NCI-H526 (cell line): ENCODE measurements at regions not wholly inside any gene's neighbourhood (a gene's known extent, or its start where the extent isn't known, plus 50 kb on each side); places are given as distances from the start of the nearest gene placed in this dataset.
"Not testable (repeated sequence)": the region's sequence is repeated elsewhere in the genome, so short reads cannot be mapped to it uniquely, and the experiment has no call there.

Experiments used
- DNase-seq, 2 experiments: peaks; one replicate each; lab custom pipeline; 2025; lab: John Stamatoyannopoulos, UW

DNA sequence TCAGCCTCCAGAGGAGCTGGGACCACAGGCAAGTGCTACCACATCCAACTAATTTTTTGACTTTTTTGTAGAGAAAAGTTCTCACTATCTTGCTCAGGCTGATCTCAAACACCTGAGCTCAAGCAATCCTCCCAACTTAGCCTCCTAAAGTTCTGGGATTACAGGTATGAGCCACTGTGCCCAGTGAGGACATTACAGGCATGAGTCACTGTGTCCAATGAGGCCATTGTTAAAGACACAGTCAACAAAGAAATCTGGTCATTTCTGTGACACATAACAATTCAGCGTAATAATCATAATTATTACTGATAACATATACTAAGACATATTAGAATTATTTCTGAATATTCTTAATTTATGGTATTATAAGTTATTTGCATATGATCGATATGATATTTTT, 463.4 kb upstream of the NDN start:
- no peak for DNase-seq

DNA sequence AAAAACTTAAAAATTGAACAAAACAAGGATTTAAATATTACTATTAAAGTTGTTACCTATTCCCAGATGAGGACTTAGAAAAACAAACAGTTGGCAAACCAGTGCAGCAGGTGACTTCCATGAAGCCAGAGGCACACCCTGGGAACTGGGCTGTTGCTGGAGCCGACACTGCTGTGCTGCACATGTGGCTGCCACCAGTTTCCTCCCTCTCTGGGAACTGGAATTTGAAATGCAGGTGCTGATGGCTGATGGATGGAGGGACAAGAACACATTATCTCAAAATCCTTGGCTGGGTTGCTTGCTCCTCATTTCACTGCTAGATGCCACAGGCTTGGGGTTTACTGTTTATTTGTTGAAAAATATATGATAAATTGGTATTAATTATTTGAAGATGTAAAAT, 471.2 kb upstream of the NDN start:
- not testable (repeated sequence) for DNase-seq

DNA sequence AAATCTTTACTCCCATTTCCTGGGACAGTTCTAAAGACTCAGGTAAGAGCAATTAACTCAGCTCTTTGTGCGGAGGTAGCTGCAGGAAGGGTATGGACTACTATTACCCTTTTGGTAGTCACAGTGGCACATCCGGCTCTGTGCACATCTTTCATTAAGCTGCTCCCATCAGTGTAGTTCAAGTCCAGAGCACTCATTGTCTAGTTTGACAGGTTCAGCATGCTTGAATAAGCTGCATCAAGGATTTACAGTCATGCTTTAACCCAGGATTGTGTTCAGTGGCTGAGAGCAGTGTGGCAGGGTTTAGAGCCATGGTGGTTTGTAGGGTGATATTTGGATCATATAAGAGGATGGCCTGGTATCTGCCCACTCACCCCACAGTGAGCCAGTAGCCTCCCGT, 478.4 kb upstream of the NDN start:
- DNase-seq, result not testable (repeated sequence)

DNA sequence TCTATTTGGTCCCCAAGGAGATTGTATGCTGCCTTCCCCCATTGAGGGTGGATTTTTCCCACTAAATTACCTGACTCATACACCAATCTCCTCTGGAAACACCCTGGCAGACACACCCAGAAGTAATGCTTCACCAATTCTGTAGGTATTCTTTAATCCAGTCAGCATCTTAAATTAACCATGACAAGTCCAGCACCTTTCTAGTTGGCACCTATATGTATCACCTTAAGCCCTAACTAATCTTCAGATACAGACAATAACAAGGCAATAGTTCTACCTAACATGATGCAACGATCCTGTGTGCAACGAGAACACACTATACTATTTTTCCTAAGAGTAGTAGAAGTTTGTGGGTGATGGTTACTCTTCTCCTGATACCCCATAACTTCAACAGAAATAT, 473.3 kb upstream of the NPAP1 start:
- not testable (repeated sequence) for DNase-seq

DNA sequence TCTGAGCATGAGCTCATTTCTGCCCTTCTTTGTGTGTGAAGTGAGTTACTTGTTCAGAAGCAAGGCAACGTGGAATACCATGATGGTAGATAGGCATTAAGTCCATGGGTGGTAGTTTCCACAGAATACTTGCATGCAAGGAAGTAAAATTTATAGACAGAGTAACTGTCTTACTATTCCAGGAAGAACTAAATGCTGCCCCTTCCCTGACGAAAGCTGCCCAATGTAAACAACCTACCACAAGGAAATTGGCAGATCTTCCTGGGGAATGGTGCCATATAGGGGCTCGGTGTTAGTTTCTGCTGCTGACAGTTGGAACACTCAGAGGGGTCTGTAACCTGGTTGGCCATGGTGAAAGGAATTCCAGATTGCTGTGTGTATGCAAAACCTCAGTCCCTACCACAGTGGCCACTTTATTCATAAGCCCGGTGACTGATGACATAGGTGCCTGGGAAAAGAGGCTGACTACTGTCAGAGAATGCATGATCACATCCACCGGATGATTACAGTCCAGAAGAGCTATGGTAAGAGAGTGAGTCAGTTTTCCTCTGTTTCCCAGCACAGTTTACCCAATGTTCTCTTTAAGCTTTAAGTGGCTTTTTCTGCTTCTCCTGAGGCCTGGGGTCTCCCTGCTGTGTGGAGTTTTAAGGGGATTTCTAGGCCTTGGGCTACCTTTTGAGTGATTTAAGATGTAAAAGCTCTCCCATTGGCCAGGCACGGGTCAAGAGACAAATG, 463.7 kb upstream of the NPAP1 start:
- not testable (repeated sequence) for DNase-seq

DNA sequence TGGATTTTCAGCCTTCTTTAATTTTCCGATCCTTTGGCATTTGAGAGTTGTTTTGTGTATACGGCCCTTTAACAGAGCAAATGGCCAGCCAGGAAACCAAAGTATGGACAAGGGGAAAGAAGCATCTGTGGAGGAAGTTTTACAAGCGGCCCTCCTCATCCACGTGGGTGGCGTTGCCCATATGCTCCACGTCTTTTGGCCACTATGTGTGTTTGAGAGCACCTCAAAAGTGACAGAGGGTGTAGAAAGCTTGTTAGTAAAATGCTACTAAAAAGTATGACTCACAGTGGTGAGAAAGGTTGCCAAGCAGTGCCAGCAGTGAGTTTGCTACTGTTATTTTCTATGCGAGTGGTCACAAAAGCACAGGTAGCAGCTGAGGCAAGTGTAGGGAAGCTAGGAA, 451.8 kb upstream of the NPAP1 start:
- DNase-seq, result no peak

DNA sequence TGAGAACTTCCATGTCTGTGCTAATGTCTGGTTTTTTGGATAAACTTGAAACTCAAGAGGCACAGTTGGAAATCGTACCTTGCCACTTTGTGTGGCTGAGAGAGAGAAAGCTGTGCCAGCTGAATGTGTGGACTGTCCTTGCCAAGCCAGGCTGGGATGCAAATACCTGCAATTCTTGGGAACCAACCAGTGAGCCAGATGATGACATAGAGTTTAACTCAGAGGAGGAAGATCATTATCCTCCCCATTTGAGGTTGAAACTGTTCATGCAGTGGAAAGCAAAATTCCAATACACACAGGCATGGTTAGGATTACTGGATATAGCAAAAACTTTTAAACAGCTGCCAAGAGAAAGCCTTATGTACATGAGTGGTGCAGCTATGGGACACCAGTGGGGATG, 451.4 kb upstream of the NPAP1 start:
- no peak for DNase-seq

DNA sequence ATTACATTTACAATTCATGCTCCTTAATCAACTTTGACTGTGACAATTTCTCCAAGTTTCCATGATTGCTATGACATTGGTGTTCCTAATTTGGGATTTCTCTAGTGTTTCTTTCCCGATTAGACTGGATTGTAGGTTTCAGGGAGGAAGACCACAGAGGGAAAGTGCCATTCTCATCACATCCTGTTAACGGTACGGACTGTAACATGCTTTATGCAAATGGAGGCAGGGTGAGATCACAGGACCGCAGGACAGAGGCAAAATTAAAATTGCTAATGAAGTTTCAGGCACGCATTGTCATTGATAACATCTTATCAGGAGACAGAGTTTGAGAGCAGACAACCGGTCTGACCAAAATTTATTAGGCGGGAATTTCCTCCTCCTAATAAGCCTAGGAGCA, 446.7 kb upstream of the NPAP1 start:
- DNase-seq, result not testable (repeated sequence)

DNA sequence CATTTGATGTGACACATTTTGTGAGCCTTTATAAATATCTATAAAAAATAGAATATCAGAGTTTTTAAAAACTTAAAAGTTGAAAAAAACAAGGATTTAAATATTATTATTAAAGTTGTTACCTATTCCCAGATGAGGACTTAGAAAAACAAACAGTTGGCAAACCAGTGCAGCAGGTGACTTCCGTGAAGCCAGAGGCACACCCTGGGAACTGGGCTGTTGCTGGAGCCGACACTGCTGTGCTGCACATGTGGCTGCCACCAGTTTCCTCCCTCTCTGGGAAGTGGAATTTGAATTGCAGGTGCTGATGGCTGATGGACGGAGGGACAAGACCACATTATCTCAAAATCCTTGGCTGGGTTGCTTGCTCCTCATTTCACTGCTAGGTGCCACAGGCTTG, 442.4 kb upstream of the NPAP1 start:
- not testable (repeated sequence) for DNase-seq

DNA sequence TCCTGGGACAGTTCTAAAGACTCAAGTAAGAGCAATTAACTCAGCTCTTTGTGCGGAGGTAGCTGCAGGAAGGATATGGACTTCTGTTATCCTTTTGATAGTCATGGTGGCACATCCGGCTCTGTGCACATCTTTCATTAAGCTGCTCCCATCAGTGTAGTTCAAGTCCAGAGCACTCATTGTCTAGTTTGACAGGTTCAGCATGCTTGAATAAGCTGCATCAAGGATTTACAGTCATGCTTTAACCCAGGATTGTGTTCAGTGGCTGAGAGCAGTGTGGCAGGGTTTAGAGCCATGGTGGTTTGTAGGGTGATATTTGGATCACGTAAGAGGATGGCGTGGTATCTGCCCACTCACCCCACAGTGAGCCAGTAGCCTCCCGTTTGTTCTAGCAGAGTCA, 435.0 kb upstream of the NPAP1 start:
- DNase-seq, result not testable (repeated sequence)

DNA sequence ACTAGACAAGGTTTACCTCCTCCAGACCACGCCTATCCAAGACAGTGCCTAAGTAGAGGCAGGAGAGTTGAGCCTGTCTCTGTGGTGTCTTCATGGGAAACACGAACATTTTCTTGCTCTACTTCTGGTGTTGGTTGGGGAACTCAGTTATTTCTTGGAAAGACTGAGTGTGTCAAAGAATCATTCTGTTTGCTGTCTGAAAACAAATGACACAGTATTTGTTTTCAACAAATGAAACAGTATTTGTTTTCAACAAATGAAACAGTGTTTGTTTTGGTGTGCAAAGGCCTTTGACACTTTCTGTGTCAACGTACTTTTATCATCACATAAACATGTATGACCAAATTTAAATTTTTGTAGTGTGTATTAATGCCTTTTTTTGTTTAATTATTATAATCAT, 416.5 kb upstream of the NPAP1 start:
- DNase-seq, result not testable (repeated sequence)

DNA sequence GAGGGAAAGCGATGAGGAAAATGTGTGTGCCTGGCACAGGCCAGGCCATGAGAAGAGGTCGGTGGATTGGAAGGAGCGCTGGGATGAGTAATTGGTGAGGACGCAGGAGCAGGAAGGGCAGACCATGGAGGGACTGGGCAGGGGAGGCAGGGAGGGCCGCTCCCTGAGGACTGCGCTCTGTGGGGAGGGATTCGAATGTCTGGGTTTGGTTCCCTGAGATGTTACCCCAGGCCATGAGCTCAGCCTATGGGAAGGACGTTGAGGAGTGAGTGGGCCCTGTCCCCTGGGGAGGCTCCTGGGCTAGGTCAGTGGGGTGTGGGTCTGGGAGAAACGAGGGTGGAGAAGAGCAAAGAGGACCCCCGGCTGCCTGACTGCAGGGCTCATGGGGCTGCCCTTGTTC, 415.2 kb upstream of the NPAP1 start:
- DNase-seq, result not testable (repeated sequence)

DNA sequence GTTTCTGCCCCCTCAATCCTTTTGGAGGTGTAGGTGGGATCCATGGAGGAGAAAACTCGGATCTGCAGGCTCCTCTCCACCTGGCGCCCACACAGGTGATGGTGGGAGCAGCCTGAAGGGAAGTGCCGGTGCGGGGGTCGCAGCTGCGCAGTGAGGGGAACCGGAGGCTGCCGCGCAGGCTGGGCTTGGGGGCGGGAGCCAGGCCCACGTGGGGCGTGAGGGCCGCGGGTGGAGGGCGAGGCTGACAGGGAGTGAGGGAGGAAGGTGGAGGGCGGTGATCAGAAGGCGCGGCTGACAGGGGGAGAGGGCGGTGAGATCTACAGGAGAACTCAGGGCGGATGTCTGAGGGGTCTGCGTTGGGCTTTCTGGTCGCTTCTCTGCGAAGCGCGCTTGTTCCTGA, 414.7 kb upstream of the NPAP1 start:
- DNase-seq, result not testable (repeated sequence)

DNA sequence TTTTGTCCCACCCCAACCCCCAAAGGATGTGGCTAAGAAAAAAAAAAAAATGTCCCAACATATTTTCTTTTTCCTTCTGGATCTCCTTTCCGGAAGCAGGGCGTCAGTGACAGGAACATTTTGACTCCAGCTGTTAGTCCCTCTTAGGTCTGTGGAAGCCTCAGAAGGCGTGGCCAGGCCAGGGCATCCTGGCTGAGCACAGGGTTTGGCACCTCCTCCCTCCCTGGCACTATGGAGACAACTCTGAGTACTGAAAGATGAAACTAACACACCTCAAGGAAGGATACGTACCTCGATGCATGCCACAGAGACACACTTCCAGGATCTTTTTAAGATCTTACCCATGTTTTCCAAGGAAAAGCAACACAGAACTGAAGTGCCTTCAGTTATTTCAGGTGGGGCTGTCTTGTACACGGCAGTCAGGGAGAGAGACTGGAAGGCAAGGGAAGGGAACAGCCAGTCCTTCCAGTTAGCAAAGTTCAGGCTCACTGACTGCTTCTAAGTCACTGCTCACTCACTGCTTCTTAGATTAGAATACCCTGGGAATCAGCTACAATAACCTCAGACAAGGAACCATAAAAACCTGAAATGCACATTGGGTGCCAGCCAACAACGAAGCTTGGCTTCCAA, 406.9 kb upstream of the NPAP1 start:
- DNase-seq, result not testable (repeated sequence)

DNA sequence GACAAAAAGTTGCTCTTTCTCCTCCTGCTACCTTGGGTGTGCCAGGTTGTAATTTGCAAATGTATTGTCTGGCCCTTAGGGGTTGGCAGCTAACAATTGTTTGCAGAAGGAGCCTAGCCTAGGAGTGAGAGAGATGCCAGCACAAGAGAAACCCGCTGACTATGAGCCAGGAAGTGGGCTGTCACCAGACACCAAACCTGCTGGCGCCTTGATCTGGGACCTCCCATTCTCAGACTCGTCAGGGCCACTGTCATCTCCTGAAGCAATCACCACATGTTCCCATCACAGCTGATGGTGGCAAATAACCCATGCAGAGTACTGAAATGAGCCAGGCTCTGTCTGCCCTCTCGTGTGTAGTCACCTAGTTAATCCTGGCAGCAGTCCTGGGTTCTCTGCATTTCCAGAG, 406.4 kb upstream of the NPAP1 start:
- no peak for DNase-seq

DNA sequence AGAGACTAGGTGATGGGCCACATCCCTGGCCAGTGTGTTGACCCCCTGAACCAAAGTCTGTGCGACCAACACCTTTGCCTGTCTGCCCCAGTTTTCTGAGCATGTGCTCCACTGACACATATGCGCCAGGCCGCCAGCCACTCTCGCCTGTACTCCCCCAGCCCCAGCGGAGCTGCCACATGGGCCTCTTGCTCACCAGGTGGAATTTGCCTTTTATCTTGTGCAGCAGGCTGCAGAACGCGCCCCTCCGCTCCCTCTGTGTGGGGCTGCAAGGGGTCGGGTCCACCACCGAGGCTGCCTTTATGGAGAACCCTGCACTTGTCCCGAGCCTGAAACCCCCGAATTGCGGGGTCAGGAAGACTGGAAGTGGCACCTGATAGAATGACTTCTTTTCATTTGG, 405.7 kb upstream of the NPAP1 start:
- no peak for DNase-seq

DNA sequence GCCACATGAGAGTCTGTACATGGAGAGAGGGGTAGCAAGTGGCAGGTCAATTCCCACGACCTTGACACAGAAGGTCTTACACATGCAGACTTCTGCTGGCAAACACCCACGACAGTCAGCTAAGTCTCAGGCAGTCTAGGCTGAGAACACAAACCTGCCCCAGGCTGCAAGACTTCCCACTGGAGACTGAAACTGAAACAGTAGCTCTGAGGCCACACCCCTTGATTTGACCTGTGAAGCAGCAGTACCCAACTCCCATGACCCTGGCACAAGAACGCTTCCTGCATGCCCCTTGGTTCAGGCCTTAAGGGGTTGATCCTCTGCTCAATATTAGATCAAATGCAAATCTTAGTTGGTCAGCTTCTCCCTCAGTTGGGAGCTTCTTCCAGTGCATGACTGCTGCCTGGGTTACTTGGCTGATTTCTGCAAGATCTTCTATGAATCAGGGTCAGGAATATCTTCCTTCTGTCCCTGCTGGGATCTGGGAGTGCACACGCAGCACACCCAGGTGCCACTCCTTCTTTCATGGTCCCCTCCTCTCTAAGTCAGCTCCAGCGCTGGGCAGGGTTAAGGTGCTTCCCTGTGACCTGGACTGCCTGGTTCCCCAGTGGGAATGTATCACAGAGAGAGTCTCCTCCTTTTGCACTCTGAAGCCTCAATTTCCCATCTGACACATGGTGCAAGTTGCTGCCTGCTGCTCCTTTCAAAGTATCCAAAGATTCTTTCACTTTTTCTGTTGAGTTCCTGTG, 403.9 kb upstream of the NPAP1 start:
- DNase-seq, result not testable (repeated sequence)

DNA sequence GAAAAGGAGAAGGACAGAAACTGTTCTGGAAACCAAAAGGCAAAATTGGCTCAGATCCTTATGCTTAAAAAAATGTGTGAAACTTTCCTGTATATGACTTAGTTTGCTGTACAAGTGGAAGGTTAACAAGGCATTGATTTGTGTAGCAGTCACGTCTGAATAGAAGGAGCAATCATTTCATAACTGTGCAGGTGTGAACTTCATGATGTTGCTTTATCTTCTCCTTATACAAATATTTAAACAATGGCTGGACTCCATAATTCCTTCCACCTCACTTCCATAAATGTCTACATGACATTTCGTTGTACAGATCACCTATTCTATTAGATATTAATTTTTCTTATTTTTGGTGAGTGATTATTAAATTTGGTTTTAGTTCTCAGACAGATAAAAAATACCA, 382.7 kb upstream of the NPAP1 start:
- no peak for DNase-seq

DNA sequence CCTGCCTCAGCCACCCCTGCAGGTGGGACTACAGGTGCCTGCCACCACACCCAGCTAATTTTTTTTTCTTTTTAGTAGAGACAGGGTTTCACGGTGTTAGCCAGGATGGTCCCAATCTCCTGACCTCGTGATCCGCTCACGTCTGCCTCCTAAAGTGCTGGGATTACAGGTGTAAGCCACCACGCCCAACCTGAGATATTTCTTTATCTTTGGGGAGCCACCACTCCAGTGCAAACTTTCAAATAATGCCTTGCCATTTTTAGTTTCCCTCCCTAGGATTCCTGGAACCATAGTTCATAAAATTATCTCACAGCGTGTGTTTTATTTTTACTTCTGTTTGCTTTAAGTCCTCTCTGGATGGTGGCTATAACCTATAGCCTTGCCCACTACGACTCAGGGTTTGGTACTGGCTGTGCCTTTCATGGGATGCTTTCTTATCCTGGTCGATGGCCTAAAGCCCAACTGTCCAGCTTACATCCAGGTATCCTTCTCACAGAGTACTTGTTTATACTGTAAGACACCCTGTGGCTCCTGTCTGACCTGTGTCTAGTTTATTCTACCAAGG, 374.7 kb upstream of the NPAP1 start:
- not testable (repeated sequence) for DNase-seq

DNA sequence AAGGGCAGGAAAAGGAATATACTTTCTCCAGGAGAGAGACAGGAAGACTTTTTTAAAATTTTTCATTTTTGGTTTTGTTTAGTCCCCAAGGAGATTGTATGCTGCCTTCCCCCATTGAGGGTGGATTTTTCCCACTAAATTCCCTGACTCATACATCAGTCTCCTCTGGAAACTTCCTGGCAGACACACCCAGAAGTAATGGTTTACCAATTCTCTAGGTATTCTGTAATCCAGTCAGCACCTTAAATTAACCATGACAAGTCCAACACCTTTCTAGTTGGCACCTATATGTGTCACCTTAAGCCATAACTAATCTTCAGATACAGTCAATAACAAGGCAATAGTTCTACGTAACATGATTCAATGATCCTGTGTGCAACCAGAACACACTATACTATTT, 373.6 kb upstream of the NPAP1 start:
- not testable (repeated sequence) for DNase-seq

DNA sequence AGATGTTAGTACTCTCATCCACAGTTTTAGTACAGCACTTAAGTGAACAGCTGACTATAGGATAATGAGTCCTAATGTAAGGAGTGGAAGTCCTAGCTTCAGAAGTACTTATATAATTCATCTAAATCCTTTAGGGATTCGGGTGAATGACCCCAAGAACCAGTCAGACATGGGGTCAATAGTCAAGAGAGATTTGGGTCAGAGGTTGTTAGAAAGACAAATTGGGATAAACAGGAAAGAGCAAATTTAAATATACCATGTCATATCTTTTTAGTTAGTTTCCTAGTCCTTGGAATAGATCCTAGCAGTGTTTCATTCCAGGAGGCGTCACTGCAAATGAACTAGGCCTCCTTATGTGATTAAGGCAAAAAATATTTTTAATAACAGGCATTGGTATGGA, 370.8 kb upstream of the NPAP1 start:
- not testable (repeated sequence) for DNase-seq

DNA sequence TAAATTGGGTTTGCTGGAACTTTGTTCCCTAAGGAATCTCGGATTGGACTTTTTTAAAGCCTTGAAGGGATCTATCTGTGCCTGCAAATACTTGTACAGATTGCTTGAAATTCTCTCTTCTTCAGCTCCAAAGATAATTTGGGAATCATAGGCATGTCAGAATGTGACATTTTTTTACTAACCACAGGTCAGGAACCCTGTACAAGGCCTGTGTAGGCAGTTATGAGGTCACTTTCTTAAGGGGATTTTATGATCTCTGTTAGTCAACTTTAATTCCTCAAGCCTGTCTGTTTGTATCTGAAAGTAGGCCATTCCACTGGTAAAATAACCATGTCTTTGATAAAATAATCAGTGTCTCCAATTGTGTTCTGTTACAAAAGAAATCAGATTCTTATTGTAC, 369.9 kb upstream of the NPAP1 start:
- DNase-seq, result not testable (repeated sequence)

DNA sequence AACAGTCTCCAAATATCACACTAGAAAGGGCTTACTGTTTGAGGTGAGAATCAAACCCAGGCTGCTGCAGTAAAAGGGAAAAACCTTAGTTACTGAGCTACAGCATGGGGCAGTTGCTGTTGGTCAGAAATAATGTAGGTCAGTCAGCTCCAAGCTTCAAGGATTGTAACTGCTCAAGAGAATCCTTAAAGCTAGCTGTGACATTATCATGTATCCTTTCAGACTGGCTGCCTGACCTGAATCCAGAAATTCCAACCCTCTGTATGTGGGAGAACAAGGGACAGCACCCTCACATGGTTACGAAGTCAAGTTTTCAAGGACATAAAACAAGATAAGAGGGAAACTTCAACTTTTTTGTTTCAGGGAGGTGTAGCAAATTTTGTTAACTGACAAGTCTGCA, 365.9 kb upstream of the NPAP1 start:
- DNase-seq, result not testable (repeated sequence)
